NCI-H774 (cell line): ENCODE measurements at regions not wholly inside any gene's neighbourhood (a gene's known extent, or its start where the extent isn't known, plus 50 kb on each side); places are given as distances from the start of the nearest gene placed in this dataset.
"Not testable (repeated sequence)": the region's sequence is repeated elsewhere in the genome, so short reads cannot be mapped to it uniquely, and the experiment has no call there.

Experiments used
- DNase-seq: peaks from one replicate; lab custom pipeline; 2025; lab: John Stamatoyannopoulos, UW

DNA sequence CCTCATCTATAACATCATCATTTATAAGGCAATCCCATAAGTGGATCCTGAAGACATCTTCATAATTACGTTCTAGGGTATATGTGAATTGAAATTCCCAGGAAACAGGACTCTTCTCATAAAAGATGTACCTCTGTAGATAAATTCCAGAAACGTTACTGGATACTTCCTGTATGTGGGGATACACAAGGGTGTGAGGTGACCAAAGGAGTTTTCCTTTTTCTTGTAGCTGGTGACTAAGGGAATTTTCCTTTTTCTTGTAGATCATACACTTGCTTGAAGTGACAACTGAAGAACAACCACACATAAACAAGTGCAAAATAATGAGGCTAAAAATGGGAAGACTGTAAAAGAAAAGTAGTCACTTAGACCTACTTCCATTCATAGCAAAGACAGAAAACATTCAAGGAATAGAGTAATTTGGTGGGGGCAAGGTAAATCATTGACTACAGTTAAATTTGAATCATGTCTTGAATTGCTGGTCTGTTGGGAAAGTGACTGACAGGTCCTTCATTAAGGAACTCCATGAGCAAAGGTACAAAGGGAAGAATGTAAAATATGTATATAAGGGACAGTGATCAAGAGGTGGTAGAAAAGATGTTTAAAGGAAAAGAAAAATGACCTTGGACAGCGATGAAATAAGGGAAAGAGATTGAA lies 53.2 kb upstream of the UBE2E3 start:
- DNase-seq: no peak

DNA sequence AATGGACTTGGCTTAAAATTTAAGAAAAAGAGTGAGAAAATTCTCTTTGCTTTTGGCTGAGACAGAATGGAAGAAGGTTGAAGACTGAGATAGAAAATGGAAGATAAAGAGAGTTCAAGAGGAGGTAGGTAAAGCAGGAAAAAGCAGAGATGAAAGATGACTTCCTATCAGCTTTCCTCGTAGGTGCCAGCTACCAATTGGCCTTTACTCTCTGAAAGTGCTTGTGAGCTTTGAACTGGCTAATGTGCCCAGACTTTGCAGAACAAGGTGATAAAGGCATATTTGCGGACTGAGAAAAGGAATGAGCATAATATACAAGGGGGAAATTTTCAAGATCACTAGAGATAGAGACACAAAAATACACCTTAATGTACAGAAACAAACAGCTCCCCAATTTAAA lies 54.7 kb upstream of the UBE2E3 start:
- no peak for DNase-seq

DNA sequence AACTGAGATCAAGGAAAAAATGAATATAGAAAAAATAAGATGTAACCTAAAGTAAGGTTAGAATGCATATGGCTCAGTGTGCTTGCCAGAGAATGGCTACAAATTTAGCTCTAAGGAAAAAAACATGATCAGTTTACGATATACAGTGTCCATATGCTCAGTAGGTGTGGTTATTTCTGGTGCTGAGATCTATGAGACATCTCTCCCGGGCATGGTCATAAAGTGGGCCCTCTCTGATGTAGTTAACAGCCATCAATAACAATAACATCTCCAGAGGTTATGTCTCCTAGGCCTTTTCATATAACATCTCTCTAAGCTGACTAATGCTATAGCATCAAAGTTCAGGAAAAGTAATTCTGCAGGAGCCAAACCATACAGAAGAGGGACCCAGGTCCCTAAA lies 56.3 kb upstream of the UBE2E3 start:
- no peak for DNase-seq

DNA sequence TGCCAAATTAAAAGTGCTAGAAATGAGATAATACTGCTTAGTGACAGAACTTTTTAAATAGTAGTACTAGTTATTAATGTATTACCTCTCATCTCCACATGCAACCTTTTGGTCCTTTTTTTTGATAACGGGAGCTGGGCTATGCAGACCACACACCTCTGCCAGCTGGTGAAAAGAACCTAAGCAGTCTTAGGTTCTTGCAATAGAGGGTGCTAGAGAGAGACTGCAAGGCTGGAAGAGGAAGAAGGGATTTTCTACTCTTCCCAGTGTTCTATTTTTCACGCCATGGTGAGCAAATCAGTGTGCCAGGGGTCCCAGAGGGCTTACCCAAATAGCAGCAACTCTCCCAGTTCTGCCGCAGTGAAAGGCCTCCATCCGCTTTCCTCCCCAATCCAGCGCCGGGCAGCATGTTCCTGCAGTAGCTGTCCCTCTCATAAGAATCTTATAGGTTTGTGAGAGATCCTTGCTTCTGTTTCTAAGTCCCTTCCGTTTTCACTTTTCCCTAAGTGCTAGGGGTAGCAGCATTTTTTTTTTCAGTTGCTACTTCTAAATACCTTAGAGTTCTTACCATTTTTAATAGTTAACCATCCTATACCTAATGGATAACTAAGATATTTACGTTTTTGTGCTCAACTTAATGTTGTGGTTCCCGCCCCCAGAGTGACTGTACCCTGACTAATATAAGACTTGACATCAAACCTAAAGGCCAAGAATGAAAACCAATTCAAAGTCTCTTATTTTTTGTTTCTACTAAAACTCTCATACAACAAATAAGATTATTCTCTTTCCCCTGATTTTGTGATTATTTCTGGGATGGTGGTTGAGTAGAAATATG lies 69.4 kb upstream of the UBE2E3 start:
- no peak for DNase-seq

DNA sequence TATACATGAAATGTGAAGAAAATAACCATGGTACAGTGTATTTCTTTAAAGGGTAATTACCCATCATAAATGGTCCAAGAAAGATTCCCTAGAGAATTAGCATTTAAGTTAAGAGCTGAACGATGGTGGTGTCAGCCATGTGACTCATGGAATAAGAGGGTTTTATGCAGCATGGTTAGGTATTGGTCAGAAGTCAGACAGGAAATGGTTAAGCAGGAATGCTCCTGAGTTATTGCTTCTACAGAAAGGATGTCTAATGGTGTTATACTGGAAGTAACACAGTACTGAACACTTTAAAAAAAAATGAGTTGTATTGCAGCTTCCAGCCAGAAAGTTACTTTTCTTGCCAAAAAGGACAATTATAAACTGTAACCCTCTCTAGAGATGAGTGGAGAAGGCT lies 72.7 kb upstream of the UBE2E3 start:
- DNase-seq: no peak

DNA sequence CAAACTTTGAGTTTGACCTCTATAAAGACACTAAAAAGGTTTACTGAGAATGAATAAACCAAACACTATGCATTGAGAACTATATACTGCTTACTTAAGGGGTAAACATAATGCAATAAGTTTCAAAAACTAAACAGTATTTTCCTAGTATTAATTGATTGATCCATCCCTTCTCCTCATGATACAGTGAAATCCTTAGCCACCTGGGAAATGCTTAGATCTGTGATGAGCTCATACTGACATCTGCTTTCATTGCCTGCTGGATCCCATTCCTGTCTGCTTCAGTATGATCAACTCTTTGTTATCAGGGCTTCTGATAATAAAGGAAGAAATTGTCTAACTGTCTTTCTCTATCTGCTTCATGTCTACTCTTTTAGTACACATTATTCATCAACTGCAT lies 74.9 kb upstream of the UBE2E3 start:
- DNase-seq: peak; percentile 56

DNA sequence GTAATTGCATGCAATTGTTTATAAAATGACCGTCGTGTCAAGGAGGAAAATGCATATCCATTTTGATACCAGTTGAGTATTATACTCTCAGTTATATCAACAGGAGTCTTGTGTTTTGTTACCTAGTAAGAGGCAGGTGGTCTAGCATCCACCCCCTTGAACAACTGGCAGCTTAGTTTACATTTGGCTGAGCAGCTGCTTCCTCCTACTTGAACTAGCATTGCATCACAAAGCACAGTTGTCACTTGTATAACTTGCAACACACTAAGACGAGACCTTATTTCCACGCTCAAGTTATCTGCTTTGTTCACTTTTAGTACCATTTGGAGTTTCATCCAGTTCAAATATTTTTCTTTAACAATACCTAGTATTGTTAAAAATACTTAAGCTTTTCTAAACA lies 75.4 kb upstream of the UBE2E3 start:
- DNase-seq: peak; percentile 76

DNA sequence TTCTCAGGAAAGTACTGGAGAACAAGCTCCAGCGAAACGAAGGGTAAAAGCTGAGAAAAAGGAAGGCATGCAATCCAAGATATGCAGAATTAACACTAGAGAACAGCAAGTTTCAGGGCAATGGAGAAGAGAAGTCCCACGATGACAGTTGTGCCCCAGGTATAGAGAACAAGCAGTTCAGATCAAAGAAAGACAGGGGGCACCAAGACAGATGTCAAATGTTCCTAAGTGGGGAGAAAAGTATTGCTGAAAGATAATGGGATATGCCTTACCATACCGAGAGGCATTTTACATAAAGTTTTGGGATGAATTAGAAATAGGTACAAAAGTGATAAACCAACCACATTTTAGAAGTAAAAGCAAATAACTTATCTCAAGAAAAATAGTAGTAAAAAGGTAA lies 79.1 kb upstream of the UBE2E3 start:
- no peak for DNase-seq

DNA sequence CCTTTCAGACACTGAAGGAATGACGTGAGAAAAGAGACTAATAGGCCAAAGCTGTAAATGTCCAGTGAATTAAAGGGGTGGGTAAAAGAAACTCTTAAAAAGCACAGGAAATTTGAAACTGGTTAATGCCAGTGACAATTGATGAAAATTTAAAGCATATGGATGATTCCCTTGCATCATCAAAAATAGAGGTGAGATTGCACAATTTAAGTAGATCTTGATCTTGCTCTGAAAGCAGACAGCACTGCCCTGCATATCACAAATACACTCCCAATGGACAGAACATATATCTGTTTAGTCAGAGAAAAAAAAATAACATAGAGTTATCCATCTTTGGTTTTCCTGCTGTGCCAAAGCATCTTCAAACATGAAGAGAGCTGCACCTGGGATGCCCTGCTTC lies 86.7 kb upstream of the UBE2E3 start:
- no peak for DNase-seq

DNA sequence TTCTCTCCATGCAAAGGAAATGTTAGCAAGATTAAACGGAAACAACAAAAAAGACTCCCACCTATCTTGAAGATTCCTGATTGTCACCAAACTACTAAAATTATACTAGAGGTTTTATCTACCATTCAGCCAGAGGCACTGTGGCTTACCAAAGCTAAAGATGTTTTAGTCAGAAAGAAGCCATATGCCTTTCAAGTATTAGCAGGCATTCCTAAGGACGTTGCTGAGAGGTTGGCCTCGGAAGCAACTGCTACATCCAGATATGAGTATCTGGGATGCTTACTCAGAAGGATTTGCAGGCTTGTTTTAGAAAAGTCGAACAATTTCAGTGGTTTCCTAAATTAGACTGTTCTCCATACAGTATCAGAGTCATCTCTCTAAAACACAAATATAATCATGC lies 88.3 kb upstream of the UBE2E3 start:
- no peak for DNase-seq

DNA sequence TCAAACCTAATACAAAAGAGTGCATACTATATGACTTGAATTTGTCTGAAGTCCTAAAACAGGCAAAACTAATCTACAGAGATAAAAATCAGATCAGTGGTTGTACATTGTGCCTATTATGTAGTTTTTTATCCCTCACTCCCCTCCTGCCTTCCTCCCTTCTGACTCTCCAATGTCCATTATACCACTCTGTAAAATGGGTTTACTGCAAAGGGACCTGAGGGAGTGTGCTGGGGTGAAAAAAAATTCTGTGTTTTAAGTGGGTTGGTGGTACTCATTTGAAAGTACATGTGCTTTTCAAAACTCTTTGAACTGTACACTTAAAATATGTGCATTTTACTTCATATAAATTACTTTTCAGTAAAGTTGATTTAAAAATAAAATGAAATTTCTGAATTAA lies 89.0 kb upstream of the UBE2E3 start:
- no peak for DNase-seq

DNA sequence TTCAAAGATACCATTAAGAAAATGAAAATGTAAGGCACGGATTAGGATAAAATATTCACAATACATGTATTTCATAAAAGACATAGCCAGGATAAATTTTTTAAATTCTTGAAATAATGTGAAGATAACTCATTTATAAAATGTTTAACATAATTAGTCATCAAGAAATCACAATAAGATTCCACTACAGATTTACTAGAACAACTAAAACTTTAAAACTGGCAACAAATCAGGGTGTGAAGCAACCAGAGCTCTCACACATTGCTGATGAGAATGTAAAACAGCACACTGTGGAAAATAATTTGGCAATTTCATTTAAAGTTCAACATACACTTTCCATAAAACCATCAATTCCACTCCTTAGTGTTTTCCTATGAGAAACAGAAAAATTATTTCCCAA lies 89.6 kb upstream of the UBE2E3 start:
- DNase-seq: no peak

DNA sequence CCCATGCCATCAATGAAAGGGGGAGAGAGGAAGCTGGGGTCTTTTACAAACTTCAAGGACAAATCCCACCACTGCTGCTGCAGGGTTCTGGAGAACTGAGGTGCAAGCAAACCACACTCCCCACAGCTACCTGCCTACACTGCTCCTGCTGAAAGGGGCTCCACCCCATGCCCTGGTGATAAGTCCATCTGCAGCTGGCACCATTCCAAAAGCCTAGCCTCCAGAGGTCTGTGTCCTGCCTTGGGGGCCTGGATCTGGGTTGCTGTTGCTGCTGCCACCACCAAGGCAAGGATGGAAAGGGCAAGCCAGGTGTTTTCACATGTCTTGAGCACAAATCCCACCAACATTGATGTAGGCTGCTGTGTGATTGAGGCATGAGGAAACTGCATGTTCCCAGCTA lies 97.4 kb upstream of the UBE2E3 start:
- no peak for DNase-seq

DNA sequence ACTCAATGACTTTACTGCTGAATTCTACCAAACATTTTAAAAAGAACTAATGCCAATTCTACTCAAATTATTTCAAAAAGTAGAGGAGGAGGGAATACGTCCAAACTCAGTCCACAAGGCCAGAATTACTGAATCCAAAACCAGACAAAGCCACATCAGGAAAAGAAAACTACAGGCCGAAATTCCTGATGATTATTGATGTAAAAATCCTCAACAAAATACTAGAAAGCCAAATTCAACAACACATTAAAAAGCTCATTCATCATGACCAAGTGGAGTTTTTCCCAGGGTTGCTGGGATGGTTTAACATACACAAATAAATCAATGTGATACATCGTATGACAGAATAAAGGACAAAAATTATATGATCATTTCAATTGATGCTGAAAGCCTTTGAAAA lies 103.9 kb upstream of the UBE2E3 start:
- no peak for DNase-seq

DNA sequence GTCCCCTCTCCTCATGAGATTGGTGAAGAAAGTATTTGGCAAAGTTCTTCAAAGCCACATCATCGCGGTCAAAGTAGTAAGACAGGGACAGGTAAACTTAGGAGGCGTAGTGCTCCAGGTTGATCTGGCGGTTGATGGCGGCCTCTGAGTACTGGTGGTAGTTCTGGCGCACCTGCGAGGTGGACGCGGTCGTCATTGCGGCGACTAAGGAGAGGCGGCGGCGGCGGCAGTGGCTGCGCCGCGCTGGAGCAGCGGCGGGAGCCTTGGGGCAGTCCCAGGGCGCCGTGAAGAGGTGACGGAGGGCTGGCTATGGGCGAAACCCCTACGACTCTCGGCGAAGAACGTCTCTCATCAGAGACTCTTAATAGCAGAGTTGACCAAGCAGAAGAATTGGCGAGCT lies 107.2 kb upstream of the UBE2E3 start:
- DNase-seq: no peak

DNA sequence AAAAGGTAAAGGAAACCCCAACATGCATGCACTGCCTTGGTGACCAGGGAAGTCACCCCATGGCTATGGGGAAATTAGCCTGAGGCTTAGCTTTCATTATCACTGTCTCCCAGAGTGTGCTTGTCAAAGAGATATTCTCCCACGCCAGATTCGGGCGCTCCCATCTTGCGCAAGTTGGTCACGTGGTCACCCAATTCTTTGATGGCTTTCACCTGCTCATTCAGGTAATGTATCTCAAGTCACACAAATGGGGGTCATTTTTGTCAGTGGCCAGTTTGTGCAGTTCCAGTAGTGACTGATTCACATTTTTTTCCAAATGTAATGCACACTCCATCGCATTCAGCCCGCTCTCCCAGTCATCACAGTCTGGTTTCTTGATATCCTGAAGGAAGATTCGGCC lies 107.6 kb upstream of the UBE2E3 start:
- DNase-seq: not testable (repeated sequence)

DNA sequence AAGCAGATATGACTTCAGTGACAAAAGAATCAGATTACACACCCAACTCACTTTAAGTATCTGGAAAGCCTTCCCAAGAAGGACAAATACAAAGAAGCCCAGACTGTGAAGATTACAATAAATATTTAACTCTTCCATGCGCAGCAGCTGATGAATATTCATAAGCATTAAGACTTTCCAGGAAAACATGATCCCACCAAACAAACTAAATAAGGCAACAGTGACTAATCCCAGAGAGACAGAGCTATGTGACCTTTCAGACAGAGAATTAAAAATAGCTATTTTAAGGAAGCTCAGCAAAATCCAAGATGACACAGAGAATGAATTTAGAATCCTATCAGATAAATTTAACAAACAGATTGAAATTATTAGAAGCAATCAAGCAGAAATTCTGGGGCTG lies 108.2 kb upstream of the UBE2E3 start:
- no peak for DNase-seq

DNA sequence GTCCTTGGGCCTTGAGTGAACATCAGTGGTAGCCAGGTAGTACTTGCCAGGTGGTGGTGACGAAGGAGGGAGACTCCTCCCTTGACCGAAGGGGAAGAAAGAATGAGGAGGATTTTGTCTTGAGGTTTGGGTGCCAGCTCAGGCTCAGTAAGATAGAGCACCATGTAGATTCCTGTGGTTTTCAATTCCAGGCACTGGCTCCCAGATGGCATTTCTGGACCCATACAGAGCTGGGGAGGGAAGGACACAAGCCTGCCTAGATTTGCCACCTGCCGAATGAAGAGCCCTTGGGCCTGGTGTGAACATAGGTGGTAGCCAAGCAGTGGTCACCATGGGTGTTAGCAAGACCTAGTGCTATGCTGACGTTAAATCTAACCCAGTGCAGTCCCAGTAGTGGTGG lies 108.8 kb upstream of the UBE2E3 start:
- no peak for DNase-seq

DNA sequence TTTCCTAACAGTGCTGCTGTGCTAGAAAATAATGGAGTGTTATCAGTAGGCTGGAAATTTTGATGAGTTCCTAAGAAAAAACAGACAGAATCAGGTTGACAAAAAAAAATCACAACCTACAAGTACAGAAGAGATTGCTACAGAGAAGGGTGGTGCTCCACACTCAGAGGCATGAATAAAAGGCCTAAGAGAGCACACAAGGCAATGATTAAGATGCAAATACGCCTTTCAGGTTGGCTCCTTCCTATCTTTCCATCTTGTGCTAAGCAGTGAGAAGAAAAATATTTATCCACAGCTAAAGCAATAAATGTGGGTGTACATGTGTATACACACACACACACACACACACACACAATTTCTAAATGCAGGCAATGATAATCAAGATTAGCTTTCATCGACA lies 130.6 kb upstream of the UBE2E3 start:
- no peak for DNase-seq

DNA sequence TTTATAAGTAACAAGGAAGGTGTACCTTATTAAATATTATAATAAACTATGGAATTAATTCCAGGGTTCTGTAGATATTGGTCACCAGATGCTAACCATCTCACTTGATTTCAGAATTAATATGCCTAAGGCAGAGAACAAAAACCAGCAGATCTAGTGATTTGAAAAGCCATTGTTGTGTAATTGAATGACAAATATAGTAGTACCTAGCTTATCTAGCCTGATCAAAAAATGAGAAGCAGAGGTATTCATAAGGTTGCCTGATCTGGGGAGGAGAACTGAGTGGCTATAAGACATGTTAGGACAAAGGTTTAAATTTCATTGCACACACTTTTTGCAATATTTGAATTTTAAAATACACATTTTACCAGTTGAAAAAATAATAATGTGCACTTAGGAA lies 132.0 kb upstream of the UBE2E3 start:
- no peak for DNase-seq

DNA sequence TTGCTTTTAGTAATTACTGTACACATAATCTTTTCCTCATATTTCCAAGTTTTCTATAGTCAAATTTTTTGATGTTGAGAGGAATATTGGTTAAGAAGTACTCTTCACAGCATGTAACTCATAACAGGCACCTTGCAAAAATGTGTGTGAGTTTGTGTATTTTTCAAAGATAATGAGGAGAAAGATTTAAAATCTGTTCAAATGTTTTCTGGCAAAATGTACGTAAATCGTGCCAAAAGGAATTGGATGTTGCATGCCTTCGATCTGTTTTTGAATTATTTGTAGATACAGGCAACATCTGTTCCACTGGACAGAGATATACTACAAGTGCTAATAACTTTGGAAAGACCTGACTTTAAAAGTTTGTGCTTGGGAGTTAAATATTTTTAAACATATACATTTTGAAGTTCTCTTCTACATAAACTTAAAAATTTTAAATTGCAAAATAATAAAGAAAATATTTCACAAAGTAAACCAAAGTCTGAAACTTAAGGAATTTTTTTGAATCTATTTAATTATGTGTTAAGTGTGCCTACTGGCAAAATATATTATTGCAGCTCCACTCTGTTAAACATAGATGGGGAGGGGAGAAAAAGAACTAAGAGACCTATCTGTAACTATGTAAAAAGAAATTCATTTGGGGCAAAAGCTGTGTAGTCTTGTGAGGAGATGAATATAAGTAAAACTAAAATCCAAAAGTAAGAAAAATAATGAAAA lies 133.5 kb upstream of the UBE2E3 start:
- DNase-seq: no peak

DNA sequence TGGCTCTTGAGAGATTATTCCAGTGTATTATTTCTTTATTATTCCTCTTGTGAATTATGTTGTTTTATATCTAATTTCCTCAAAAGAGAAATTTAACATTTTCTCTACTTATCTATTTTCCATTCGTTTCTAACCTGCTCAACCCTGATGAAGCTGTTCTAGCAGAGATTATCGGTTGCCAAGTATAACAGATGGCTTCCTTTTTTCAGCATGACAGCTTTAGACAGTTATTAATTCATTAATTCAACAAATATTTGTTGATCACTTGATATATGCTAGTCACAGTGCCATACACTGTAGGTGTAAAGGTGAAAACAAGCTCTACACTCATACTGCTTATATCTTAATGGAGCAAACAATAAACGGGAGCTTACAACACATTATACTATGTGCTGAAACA lies 137.9 kb upstream of the UBE2E3 start:
- no peak for DNase-seq

DNA sequence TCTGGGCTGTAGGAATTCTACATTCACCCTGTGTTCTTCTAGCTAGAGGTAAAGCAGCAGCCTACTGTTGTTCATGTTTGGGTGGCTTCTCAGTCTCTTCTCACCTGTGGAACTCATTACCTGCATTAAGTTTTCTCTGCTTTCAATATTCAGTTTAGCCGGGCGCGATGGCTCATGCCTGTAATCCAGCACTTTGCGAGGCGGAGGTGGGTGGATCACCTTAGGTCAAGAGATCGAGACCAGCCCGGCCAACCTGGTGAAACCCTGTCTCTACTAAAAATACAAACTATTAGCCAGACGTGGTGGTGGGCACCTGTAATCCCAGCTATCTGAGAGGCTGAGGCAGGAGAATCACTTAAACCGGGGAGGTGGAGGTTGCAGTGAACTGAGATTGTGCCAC lies 139.8 kb upstream of the UBE2E3 start:
- DNase-seq: no peak
